ENCODE measurements at regions not wholly inside any gene's neighbourhood (a gene's known extent, or its start where the extent isn't known, plus 50 kb on each side); places are given as distances from the start of the nearest gene placed in this dataset.
A peak's percentile ranks its signal among the peaks of the same experiment; 100 is the strongest.

DNA sequence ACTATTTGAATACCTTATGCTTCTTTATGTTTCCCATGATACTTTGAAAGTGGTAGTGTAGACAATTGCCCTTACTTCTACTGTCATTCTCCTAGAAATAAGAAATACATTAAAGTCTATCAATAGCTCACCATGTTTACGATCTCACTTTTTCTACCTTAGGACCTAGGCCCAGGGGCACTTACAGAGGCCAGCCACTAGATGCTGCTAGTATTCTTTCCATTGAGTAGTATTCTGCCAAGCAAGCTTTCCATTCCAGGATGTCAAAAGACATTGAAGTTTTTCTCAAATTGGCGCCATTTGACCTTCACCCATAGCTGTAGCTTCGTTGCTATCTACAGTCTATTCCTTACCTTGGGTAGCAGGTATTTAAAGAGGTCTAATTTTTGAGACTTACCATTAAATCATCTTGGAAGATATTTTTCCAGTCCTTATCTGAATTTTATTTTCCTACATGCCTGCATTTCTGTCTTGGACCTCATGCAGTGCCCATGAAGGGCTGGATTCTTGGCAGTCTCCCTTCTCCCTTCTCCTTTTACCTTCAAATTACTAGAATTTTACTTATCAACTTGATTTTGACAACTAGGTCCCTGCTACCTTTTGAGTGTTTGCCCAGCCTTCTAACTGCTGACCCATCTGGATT is 246.0 kb upstream of the NUDT12 start:
- H3K4me3 ChIP-seq (ENCODE audit: low read length): no peak overlapping the region
- peak; percentile 100 for TF ChIP-seq CTCF (conservative IDR thresholded peaks at IDR 0.05; ENCODE audit: low read depth, low read length)
- no peak for DNase-seq (ENCODE audit: low read depth)

- no peak overlapping the region for H3K4me3 ChIP-seq (ENCODE audit: low read length)
- no peak for DNase-seq (ENCODE audit: low read depth)
- TF ChIP-seq CTCF (conservative IDR thresholded peaks at IDR 0.05; ENCODE audit: low read depth, low read length): no peak
Observed at GRCh38 chr5:103804711-103805110, 242.1 kb upstream of the NUDT12 start.

DNA sequence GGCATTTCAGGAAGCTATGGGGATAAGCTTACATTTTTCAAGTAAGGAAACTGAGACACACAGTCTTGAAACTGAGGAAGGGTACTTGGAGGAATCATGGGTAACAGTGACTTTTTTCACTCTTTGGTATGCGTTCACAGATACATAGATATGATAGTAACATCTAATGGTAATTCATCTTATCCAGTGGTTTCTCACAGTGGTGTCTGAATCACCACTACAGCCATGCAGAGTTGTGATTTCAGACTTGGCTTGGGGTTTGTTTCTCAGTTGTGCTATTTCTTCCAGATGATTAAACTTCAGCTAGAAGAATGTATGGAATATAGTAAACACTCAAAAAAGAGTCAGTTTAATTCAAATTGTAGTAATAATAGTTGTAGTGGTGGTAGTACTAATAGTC is 239.1 kb upstream of the NUDT12 start:
- TF ChIP-seq CTCF (conservative IDR thresholded peaks at IDR 0.05; ENCODE audit: low read depth, low read length): no peak
- no peak for DNase-seq (ENCODE audit: low read depth)
- no peak overlapping the region for H3K4me3 ChIP-seq (ENCODE audit: low read length)

DNA sequence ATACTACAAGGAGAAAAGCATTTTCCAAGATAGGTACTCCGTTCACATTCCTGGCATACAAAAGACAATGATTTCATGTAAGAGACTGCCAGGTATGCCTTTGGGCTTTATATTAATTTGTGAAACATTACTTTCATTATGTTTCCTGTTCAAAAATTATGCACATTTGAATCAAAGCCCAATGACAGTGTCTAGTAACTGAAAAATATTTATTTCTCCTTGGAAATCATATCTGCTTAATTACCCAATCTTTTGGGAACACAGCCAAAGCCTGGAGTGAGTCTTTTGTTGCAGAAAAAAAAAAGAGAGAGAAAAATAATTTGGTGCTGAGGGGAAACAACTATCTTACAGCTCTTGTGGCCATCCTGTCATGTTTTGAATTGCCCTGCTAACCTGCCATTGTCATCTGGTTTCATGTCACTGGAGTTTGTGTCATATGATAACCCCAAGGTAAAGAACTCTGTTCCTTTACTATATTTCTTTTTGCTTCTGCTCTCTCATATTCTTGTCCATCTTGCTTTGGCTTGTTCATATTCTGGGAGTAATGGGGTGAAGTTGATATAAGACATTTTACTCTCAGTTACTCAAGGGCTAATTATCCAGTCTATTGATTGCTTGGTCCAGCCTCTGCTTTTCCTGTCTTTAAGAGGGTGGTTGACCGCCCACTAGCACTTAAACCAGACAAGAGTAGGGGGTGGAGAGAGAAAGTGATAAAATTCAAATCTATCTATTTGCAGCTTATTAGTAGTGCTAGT is 238.3 kb upstream of the NUDT12 start:
- no peak overlapping the region for H3K4me3 ChIP-seq (ENCODE audit: low read length)
- DNase-seq (ENCODE audit: low read depth): peak; percentile 58
- no peak for TF ChIP-seq CTCF (conservative IDR thresholded peaks at IDR 0.05; ENCODE audit: low read depth, low read length)

GRCh38 chr5:103793595-103794182 is 231.1 kb upstream of the NUDT12 start:
- TF ChIP-seq CTCF (conservative IDR thresholded peaks at IDR 0.05; ENCODE audit: low read depth, low read length): no peak
- no peak for DNase-seq (ENCODE audit: low read depth)
- H3K4me3 ChIP-seq (ENCODE audit: low read length): no peak overlapping the region

DNA sequence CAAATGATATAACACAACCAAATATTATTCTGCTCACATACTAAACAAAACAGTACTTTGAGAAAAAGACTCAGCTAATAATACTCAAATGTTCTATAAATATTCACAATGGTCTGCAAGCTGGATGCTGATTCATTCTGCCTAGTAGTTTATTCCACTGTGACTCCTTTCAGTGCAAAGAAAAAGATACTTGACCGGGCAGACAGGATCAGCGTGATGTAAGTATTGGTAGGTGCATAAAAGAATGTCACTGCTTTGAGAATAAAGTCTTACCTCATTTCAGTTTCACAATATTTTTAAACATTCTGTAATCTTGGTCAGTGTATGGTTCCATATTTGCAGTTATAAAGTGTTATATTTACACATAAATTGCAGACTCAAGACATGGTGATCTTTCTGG is 223.0 kb upstream of the NUDT12 start:
- TF ChIP-seq CTCF (conservative IDR thresholded peaks at IDR 0.05; ENCODE audit: low read depth, low read length): no peak
- no peak overlapping the region for H3K4me3 ChIP-seq (ENCODE audit: low read length)
- no peak for DNase-seq (ENCODE audit: low read depth)
